ENCODE measurements at regions not wholly inside any gene's neighbourhood (a gene's known extent, or its start where the extent isn't known, plus 50 kb on each side); places are given as distances from the start of the nearest gene placed in this dataset.

DNA sequence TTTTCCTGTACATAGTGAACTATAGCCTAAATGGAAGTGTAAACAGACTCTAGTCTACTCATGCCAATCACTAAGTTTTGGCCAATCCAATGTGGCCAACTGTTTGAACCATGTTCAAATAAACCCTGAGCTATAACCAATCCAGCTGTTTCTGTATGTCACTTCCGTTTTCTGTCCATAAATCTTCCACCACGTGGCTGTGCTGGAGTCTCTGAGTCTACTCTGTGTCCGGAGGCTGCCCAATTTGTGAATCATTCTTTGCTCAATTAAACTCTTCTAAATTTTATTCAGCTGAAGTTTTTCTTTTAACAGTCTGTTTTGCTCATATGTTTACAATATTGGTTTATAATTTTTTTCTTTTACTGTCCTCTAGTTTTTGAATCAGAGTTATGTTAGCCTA, 112.3 kb upstream of the BANK1 start:
- H3K27ac ChIP-seq (ENCODE audit: extremely low read length, insufficient read depth, low read length), result no peak overlapping the region
- no peak overlapping the region for H3K4me3 ChIP-seq (replicated peaks in 1 of 3; ENCODE audit: insufficient read depth in 1 of 3, low read depth in 2 of 3, low read length in 3 of 3)
- H3K9ac ChIP-seq (ENCODE audit: insufficient read depth, low read depth, low read length), result no peak overlapping the region
- BruUV-seq (replicated peaks), result no TSS peak
- no peaks in the 10 kb centered on the region for H3K9me3 ChIP-seq (ENCODE audit: low read length)
- H2AFZ ChIP-seq (ENCODE audit: low read length), result no peak overlapping the region
- no peaks in the 10 kb centered on the region; a peak in 1 of 5 replicates for H3K27me3 ChIP-seq (ENCODE audit: control insufficient read depth in 1 of 2, insufficient read depth in 2 of 2, low read length in 2 of 2)
- FAIRE-seq (no peak), ATAC-seq (no peak), DNase-seq (ENCODE audit: low spot score) (no peak)
- intact Hi-C loops (cut with micrococcal nuclease; ENCODE audit: unreplicated experiment), result no loop called here
- POLR2A ChIA-PET, result no interaction called here
- in situ Hi-C loops (cut with HindIII; ENCODE audit: extremely low pct_ligation_motif_present, low pct_unique_long_range_greater_than_20kb), result no loop called here
- H3K36me3 ChIP-seq (replicated peaks in 1 of 2; ENCODE audit: control insufficient read depth in 1 of 2, insufficient read depth in 2 of 2, low read length in 2 of 2), result no peaks in the 10 kb centered on the region
- H4K20me1 ChIP-seq (ENCODE audit: insufficient read depth, low read length), result no peaks in the 10 kb centered on the region
- H3K79me2 ChIP-seq (ENCODE audit: insufficient read depth, low read length), result no peaks in the 10 kb centered on the region
- 3% methylated on average over 3 of the region's 3 CpGs for WGBS (ENCODE audit: low lambda C conversion rate)
- TF ChIP-seq, protein P1, sequence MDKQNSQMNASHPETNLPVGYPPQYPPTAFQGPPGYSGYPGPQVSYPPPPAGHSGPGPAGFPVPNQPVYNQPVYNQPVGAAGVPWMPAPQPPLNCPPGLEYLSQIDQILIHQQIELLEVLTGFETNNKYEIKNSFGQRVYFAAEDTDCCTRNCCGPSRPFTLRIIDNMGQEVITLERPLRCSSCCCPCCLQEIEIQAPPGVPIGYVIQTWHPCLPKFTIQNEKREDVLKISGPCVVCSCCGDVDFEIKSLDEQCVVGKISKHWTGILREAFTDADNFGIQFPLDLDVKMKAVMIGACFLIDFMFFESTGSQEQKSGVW (CRISPR knock-in tag; IDR thresholded peaks at IDR 0.05; ENCODE audit: borderline replicate concordance), result no peak
- TF ChIP-seq, protein P2, sequence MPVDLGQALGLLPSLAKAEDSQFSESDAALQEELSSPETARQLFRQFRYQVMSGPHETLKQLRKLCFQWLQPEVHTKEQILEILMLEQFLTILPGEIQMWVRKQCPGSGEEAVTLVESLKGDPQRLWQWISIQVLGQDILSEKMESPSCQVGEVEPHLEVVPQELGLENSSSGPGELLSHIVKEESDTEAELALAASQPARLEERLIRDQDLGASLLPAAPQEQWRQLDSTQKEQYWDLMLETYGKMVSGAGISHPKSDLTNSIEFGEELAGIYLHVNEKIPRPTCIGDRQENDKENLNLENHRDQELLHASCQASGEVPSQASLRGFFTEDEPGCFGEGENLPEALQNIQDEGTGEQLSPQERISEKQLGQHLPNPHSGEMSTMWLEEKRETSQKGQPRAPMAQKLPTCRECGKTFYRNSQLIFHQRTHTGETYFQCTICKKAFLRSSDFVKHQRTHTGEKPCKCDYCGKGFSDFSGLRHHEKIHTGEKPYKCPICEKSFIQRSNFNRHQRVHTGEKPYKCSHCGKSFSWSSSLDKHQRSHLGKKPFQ (CRISPR knock-in tag; IDR thresholded peaks at IDR 0.05; ENCODE audit: insufficient replicate concordance), result no peak
- TF ChIP-seq U2AF1 (optimal IDR thresholded peaks at IDR 0.05; ENCODE audit: low read depth, low read length) (no peak), AKAP8 (CRISPR knock-in tag; IDR thresholded peaks at IDR 0.05) (no peak), MEIS2 (CRISPR knock-in tag; IDR thresholded peaks at IDR 0.05) (no peak), ZNF570 (CRISPR knock-in tag; IDR thresholded peaks at IDR 0.05; ENCODE audit: borderline replicate concordance) (no peak), ZNF75D (CRISPR knock-in tag; IDR thresholded peaks at IDR 0.05; ENCODE audit: borderline replicate concordance) (no peak), XBP1 (CRISPR knock-in tag; IDR thresholded peaks at IDR 0.05) (no peak), BRCA1 (CRISPR knock-in tag; IDR thresholded peaks at IDR 0.05) (no peak), SMYD3 (CRISPR knock-in tag; IDR thresholded peaks at IDR 0.05) (no peak), SRSF9 (IDR thresholded peaks at IDR 0.05; ENCODE audit: borderline replicate concordance, insufficient read depth, low read depth, low read length, poor library complexity, severe bottlenecking) (no peak), SP2 (CRISPR knock-in tag; IDR thresholded peaks at IDR 0.05) (no peak), PRMT3 (CRISPR knock-in tag; IDR thresholded peaks at IDR 0.05; ENCODE audit: borderline replicate concordance, low read depth) (no peak)
- no peak overlapping the region for H3K4me2 ChIP-seq (ENCODE audit: low read depth, low read length)
- CTCF ChIA-PET (ENCODE audit: low intra/inter-chr PET ratio, low total read pairs), result no interaction called here
- H3K4me1 ChIP-seq (ENCODE audit: insufficient read depth, low read length), result no peaks in the 10 kb centered on the region
